GM23248 (cell line): ENCODE measurements at regions not wholly inside any gene's neighbourhood (a gene's known extent, or its start where the extent isn't known, plus 50 kb on each side); places are given as distances from the start of the nearest gene placed in this dataset.

Experiments used
- EZH2 ChIP-seq: fragments of 200-600 bp; sonication (generic); IDR thresholded peaks from 2 replicates; pipeline ENCODE4 v1.6.1; 2018; ENCODE audit warnings: antibody characterized with exemption, mild to moderate bottlenecking; ENCODE audit not compliant: insufficient read depth, poor library complexity, severe bottlenecking
- EZH2phosphoT487 ChIP-seq: fragments of 200-600 bp; sonication (generic); IDR thresholded peaks from 2 replicates; pipeline ENCODE4 v1.6.1; 2018; ENCODE audit warnings: antibody characterized with exemption, moderate library complexity, mild to moderate bottlenecking, low read depth; ENCODE audit not compliant: insufficient read depth

- no peak for TF ChIP-seq EZH2
- TF ChIP-seq EZH2phosphoT487, result no peak
Measured at GRCh38 chr7:25716421-25716820, 435.6 kb upstream of the NFE2L3 start.
